GM21423 (cell line): ENCODE measurements at regions not wholly inside any gene's neighbourhood (a gene's known extent, or its start where the extent isn't known, plus 50 kb on each side); places are given as distances from the start of the nearest gene placed in this dataset.

Experiments
- ATAC-seq: cut with Tn5 transposase; IDR thresholded peaks from one replicate; pipeline ENCODE4 v1.9.1; 2021; ENCODE audit warnings: mild to moderate bottlenecking, moderate library complexity; ENCODE audit not compliant: unreplicated experiment

DNA sequence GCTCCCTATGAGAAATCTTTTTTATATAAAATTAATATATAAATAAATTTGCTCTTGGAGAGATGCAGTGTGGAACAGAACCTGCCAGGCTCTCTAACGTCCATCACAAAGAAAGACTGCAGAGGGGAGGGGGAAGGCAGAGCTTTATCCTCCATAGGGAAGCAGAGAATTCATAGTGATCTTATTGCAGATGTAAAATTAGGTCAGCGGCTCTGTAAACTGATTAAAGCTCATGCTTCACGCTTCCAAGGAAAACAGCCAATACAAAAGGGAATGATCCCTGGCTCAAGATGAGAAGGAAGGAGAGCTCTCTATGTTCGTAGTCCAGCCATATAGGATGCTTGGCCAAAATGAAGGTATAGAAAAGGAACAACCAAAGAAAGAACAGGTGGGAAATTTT, 532.3 kb upstream of the PSMD7 start:
- ATAC-seq = no peak

GRCh38 chr16:73756289-73757178, 540.1 kb upstream of the PSMD7 start:
- no peak for ATAC-seq

- ATAC-seq = no peak
Observed at GRCh38 chr16:73753931-73754330, 542.7 kb upstream of the PSMD7 start.

DNA sequence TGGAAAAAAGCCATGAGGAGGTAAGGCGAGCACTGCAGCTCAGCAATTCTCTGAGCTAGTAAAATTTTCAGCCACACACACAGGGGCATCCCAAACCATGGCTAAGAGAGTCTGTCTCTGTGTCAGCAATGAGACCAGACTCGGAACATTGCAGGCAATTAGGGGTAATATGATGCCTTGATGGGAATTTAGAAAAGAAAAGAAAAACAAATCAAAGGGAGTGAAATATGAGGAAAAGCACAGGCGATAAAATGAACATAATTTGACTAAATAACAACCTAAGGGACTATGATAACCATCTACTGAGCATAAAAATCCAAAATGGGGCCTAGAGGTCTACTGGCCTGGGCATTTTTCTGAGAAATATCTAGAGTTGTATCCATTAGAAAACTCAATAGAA, 546.0 kb upstream of the PSMD7 start:
- ATAC-seq = no peak

- no peak for ATAC-seq
Observed at GRCh38 chr16:73747328-73747727, 549.3 kb upstream of the PSMD7 start.

- no peak for ATAC-seq
Observed at GRCh38 chr16:73746554-73746953, 550.1 kb upstream of the PSMD7 start.

DNA sequence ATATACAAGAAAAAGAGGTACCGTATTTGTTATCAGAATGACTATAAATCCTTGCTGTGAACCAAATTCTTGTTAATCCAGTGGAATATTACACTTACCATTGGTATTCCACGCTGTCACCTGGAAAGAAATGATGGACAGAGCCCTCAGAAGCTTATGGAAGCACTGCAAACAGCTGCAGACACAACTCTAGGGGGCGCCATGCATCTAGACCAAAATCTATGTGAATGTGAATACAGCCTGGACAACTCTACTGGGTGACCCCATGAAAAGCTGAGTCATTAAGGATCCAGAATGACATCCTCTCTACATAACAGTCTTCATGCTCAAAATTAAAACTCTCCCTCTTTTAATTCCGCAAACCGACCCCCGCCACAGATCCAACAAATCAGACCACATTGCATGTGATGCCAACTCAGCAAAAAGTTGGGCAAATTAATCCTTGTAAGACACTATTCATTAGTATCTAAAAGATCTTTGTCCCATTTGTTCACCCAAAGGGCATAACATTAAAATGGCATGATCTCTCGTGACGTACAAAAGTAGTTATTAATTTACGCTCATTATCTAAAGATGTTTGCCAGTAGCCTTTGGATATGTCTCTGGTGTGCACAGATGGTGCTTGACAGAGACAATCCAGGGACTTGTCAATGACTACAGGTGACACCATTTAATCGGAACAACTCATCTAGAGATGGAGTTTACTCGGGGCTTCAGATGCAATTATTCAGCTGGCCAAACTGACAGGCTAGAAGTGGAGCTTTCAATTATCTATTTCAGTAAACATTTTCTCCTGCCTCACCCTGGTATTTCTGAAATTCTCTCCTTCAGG, 552.7 kb upstream of the PSMD7 start:
- ATAC-seq = no peak

DNA sequence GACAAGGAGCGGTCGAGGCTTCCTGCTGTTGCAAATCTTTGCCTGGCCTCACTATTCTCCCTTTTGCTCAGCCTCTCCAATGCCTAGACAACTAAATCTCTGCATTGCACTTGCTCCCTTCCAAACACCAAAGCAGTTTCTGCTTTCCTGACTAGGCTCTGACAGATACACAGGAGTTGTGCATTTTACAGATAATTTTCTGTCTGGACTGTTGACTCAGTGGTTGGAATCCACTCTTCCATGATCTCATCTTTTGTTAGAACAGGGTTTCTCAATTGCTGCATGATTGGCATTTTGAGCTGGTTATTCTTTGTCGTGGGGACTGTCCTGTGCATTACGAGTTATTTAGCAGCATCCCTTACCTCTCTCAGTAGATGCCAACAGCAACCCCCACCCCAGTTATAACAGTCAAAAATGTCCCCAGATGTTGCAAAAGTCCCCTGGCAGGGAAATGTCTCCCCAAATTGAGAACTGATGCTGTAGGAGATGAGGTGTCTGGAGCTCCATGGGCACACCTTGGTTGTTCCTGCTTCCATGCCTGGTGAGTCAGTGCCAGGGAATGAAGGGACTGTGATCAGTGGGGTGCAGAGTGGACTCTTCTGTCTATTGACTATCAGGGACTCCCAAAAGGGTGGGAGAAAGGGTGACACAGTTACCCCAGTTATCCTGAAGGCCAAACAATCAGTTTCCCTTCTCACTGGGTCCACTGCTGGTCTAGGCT, 557.4 kb upstream of the PSMD7 start:
- no peak for ATAC-seq

DNA sequence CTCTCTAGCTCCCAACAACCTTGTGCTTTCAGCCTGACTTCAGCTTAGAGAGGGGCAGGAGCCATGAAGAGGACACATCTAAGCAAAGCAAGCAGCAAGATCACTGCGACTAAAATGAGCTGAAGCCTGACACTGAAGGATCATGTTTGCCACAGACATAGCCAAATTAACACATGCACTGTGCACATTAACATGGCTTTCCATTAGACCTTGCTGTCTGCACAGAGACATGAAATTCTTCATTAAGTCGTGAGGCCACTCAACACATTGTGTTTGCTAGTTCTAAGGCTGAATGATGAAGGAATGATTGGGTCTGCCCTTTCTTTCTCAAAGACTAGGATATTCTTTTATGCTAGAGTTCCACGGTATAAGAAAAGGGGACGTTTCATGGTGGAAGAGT, 558.3 kb upstream of the PSMD7 start:
- no peak for ATAC-seq

- no peak for ATAC-seq
Observed at GRCh38 chr16:73737637-73738036, 559.0 kb upstream of the PSMD7 start.

GRCh38 chr16:73735954-73736353, 560.7 kb upstream of the PSMD7 start:
- ATAC-seq = no peak

DNA sequence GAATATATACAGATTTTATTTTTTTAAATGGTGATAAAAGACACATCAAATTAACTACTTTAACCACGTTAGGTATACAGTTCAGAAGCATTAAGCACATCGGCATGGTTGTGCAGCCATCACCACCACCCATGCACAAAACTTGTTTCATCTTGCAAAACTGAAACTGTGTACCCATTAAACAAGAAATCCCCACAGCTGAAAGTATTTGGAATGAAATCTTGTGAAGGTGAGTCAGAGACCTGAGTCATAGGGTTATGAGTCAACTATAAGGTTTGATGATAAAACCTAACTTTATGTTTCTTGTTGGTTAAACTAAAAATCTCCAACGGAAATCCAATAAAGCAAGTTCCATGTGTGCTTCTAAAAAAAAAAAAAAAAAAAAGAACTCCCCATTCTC, 561.6 kb upstream of the PSMD7 start:
- peak; percentile 49 for ATAC-seq

DNA sequence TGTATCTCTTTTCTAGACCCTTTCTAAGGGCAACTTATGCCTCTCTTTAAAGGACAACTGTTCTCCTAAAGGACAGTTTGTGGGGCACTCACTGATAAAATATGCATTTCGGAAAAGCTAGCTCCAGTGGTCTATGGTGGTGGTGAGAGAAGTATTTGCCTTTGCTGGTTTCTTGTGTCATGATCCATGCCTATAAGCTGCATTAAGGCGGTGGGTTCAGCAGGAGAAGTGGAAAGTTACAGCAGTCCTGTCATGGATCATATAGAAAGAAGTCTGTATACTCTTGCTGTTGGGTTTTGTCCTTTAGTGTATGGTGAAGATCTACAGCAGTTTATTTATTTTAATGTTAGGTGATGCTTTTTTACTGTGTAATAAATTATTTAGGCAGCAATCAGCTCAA, 563.9 kb upstream of the PSMD7 start:
- no peak for ATAC-seq

GRCh38 chr16:73732143-73732542, 564.5 kb upstream of the PSMD7 start:
- no peak for ATAC-seq

- ATAC-seq = no peak
Observed at GRCh38 chr16:73730481-73731090, 566.0 kb upstream of the PSMD7 start.

DNA sequence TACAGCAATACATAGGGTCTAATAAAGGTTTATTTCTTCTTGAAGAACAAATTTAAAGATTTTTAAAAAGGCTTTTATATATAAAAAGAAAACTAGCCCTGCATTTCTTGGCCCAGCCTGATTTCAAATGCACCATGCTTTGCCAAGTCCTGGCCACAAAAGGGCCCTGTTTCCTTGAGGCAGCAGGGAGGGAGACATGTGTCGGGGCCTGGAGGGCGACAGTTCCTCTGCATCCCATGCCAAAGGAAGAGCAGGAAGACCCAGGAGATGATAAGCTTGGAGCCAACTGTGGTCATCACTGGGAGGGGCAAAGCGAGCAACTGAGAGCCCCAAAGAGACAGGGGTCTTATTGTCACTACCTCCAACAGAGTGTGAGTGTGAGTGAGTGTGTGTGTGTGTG, 571.5 kb upstream of the PSMD7 start:
- no peak for ATAC-seq

DNA sequence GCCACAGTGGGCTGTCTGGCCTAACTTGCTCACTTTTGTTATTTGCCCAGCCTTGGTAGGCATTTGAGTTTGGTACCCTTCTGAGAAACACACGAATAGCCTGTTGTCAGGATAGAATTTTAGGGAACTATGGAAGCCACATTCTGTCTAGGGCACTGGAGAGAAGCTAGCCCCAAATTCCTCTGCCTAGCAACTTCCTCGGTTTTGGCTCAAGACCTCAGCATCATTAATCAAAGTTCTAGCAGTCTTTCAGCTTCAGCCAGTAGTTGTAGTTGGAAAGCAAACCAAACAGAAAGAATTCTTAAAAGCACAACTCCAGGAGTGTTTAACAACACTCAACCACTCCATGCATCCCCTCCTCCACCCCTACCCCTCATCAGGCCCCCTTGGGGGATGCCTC, 572.1 kb upstream of the PSMD7 start:
- ATAC-seq = no peak

DNA sequence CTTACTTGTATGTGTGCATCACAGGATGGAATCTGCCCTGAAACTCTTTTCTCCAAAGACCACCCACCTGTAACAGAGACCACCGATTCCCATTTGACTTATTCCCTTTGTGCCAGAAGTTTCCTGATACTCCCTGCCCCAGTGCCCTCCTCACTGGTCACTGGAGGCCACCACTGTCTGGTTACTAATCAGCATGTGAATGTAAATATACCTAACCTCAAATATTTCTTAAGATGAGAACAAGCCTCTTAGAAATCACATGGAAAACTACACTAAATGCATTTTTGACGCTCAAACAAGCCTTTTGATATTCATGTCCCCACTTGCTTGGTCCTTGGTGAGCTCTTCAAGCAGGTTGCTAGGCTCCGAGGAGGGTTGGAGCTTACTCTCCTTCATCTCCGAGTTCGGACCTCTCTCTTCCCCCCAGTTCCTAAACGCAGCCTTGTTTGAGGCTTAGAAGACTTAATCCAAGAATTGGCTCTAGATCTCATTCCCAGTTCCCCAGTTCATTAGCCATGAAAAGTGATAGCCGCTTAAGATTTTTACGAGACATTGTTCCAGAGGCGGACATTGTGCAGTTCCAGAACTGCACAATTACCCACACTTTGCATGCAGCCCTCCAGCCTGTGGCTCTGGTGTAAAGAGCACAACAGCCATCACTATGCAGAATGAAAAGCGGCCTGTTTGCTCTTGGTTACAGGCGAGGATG, 579.2 kb upstream of the PSMD7 start:
- ATAC-seq = no peak

- no peak for ATAC-seq
Observed at GRCh38 chr16:73714976-73715375, 581.6 kb upstream of the PSMD7 start.

GRCh38 chr16:73713778-73714495, 582.7 kb upstream of the PSMD7 start:
- no peak for ATAC-seq
